H54 (cell line): ENCODE measurements at regions not wholly inside any gene's neighbourhood (a gene's known extent, or its start where the extent isn't known, plus 50 kb on each side); places are given as distances from the start of the nearest gene placed in this dataset.
"Not testable (repeated sequence)": the region's sequence is repeated elsewhere in the genome, so short reads cannot be mapped to it uniquely, and the experiment has no call there.

Experiments
- DNase-seq: peaks from one replicate; pipeline ENCODE4 v3.0.0; 2011; ENCODE audit warnings: low spot score, mixed read lengths; ENCODE audit not compliant: insufficient read length
- FAIRE-seq: peaks from 3 replicates; lab custom pipeline; 2011; peaks lifted over from hg19 to GRCh38; lab: Jason Lieb, UNC
- POLR2A ChIP-seq: IDR thresholded peaks from 2 replicates; pipeline ENCODE4 v1.6.1; 2011; ENCODE audit warnings: low read depth, mild to moderate bottlenecking, low read length

GRCh38 chr12:97982684-97983083 is 520.1 kb downstream of the RMST start:
- no peak for TF ChIP-seq POLR2A

GRCh38 chr12:97983796-97984195 is 521.2 kb downstream of the RMST start:
- no peak for TF ChIP-seq POLR2A
- no peak for FAIRE-seq

More at GRCh38 chr12:97982684-97983083, 520.1 kb downstream of the RMST start:
- FAIRE-seq (no peak), DNase-seq (no peak)

GRCh38 chr12:97984436-97984835 is 521.8 kb downstream of the RMST start:
- FAIRE-seq (no peak), DNase-seq (no peak)
- no peak for TF ChIP-seq POLR2A

More at GRCh38 chr12:97983796-97984195, 521.2 kb downstream of the RMST start:
- DNase-seq: no peak

- no peak for TF ChIP-seq POLR2A
- DNase-seq: no peak
These were observed 522.5 kb downstream of the RMST start for GRCh38 chr12:97984974-97985580.

GRCh38 chr12:97985834-97986233 is 523.2 kb downstream of the RMST start:
- TF ChIP-seq POLR2A: no peak
- DNase-seq (no peak), FAIRE-seq (no peak)

More at GRCh38 chr12:97984974-97985580, 522.5 kb downstream of the RMST start:
- FAIRE-seq: no peak

GRCh38 chr12:97988588-97988987 is 526.0 kb downstream of the RMST start:
- DNase-seq, FAIRE-seq: not testable (repeated sequence)

GRCh38 chr12:97989366-97989940 is 525.9 kb upstream of the TMPO start:
- TF ChIP-seq POLR2A: no peak
- DNase-seq: no peak
- no peak for FAIRE-seq

GRCh38 chr12:97994746-97995484 is 520.5 kb upstream of the TMPO start:
- no peak for DNase-seq
- FAIRE-seq: no peak
- no peak for TF ChIP-seq POLR2A

GRCh38 chr12:97995559-97995958 is 519.8 kb upstream of the TMPO start:
- FAIRE-seq (no peak), DNase-seq (no peak)
- no peak for TF ChIP-seq POLR2A

- no peak for FAIRE-seq
- no peak for DNase-seq
- TF ChIP-seq POLR2A: no peak
These were observed 514.0 kb upstream of the TMPO start for GRCh38 chr12:98001430-98001829.

GRCh38 chr12:98002887-98003493 is 512.4 kb upstream of the TMPO start:
- DNase-seq (peak; percentile 4), FAIRE-seq (peak; percentile 89)
- TF ChIP-seq POLR2A: no peak

- no peak for DNase-seq
- no peak for TF ChIP-seq POLR2A
- no peak for FAIRE-seq
These were observed 507.4 kb upstream of the TMPO start for GRCh38 chr12:98007963-98008362.

- no peak for TF ChIP-seq POLR2A
- FAIRE-seq: no peak
- DNase-seq: no peak
These were observed 501.8 kb upstream of the TMPO start for GRCh38 chr12:98013560-98013959.

- DNase-seq (no peak), FAIRE-seq (no peak)
- no peak for TF ChIP-seq POLR2A
These were observed 496.6 kb upstream of the TMPO start for GRCh38 chr12:98018836-98019235.

GRCh38 chr12:98020376-98020775 is 495.0 kb upstream of the TMPO start:
- no peak for TF ChIP-seq POLR2A
- FAIRE-seq (no peak), DNase-seq (no peak)
